ENCODE measurements at regions not wholly inside any gene's neighbourhood (a gene's known extent, or its start where the extent isn't known, plus 50 kb on each side); places are given as distances from the start of the nearest gene placed in this dataset.

GRCh38 chr3:187906416-187906815 is 161.1 kb upstream of the BCL6 start:
- DNase-seq: no peak

DNA sequence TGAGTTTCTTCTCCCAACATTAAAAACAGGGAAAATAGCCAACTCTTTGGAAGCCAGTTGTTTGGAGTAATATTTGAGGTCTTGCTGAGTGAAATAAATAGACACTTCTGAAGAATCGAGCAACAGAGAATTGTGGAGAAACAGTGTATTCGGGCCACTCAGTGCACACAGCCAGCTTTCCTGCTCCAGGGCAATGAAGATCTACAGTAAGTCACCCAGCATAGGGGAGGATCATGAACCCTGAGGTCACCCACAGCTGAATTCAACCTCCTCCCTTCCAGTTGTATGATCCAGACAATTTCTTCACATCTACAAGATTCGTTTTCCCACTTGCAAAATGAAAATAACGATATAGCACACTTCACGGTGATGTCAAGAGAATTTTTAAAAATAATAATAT is 161.7 kb upstream of the BCL6 start:
- no peak for DNase-seq

DNA sequence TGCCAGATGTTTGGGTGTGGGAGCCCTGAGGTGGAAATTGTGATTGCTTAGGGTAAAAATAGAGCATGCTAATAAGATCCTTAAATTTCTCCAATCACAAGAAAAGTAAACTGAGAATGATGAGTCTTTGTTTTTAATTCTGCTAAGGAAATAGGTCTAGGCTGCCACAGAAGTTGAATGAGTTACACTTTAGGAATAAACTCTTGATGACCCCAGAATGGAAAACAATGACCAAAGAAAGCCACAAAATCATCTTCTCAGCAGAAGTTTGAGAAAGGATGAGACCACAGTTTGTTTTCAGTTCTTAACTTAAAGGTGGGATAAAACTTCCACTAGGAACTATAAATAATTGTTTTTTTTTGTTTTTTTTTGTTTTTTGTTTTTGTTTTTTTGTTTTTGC is 164.6 kb upstream of the BCL6 start:
- no peak for DNase-seq

DNA sequence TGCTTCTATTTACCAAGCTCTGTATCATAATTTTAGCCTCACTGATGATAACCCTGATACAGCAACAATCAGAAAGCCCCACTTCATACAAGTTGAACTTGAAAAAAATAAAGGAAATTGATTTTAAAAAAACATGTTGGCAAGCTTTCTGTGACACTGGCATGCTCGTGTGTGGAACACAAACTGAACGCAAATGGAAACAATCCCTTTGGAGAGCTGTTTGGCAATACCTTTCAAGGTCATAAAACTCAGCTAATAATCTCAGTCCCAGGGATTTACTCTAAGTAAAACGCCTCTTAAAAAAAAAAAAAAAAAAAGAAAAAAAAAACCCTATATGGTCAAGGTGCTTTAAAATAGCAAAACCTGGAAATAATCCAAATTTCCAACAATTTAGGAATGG is 166.7 kb upstream of the BCL6 start:
- no peak for DNase-seq

GRCh38 chr3:187913617-187914033 is 168.4 kb upstream of the BCL6 start:
- no peak for DNase-seq

DNA sequence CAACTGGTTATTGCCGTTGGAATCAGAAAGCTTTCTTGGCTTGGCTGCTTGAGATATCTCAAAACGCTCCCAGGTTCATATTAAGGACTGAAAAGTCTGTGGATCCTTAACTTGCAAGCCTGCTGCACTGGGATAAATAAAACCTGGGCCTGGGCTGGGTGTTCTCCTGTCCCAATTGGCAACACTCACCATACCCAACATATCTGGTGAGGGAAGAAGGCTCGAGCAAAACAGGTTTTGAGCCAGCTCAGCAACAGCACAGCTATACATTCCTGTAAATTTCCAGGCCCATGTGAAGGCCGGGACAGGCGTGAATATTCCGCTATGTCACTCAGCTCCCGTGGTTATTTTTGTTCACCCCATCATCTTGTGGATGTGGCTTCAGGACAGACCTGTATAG is 169.0 kb upstream of the BCL6 start:
- no peak for DNase-seq

DNA sequence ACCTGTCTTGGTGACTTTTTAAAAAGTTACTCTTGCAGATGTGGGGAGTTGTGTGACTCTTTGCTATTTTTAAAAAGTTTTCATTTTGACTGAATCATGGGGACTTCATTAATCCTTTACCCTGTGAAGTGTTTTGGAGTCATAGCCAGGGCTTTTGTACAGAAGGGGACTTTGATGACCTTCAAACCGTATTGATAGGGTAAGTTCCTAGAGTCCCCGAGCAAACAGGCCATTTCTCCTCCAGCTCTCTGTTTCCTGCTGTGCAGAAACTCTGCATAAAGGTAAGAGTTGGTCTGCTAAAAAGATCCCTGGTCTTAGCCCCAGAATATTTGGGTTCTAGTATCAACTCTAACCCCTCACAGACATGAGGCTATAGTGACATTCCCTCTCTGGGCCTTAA is 170.8 kb upstream of the BCL6 start:
- DNase-seq: no peak

DNA sequence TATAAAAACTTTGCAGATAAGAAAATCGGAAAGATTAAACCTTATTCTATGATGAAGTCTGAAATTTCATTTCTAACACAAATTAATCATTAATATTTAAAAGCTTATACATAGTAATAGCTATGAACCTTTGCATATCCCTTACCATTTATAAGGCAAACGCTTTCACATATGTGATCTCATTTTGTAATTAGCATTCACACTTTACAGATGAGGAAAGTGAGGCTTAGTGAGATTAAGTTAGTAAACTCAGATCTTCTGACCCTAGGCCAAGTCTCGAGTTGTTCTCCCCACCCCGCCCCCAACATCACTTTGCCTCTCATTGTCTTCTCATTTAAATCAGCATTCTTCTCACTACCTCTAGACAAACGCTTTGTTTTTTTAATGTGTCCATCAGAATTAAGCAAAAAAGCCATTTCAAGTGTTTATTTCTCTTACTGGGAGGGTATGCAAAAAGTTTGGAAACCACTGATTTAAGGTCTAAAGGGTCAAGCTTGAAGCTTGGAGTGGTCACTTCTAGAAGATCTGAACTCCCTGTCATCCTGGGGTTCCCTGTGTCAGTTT is 172.9 kb upstream of the BCL6 start:
- no peak for DNase-seq

- no peak for DNase-seq
Observed at GRCh38 chr3:187919048-187919447, 173.8 kb upstream of the BCL6 start.

GRCh38 chr3:187919544-187919943 is 174.3 kb upstream of the BCL6 start:
- no peak for DNase-seq

DNA sequence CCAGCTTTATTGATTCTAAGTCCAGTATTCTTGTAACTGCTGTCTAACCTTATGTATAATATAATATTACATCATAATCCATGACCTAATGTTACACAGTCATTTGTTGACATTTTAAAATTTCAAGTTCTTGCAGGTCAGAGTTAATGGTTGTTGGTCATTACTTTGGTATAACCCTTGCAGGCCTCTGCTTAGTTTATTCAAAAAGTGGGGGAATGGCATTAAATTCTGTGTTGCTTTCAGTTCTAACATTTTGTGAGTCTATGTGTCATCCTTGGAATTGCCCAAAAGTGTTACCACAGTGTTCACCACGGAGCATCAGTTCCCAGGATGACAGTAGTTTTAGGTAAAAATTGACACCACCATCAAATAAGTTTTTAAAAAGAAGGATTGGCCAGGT is 174.8 kb upstream of the BCL6 start:
- DNase-seq: no peak

DNA sequence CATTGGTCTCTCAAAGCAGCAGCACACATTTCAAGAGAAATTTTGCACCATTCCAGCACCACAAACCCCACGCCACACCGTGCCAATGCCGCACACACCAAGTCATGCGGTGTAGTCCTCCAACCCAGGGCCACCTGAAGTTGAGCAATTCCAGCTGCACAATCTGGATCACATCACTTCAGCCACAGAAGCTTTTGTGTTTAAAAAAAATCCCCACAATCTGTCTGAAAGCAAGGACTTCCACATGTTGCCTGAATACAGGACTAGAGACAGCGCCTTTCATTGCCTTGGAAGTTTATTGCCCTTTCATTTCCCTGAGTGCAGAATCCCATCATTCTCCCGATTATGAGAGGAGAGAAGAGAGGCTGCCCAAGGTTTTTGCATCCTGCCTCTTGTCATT is 175.6 kb upstream of the BCL6 start:
- DNase-seq: no peak

GRCh38 chr3:187921391-187922074 is 176.3 kb upstream of the BCL6 start:
- no peak for DNase-seq

GRCh38 chr3:187922704-187923416 is 177.6 kb upstream of the BCL6 start:
- DNase-seq: no peak

DNA sequence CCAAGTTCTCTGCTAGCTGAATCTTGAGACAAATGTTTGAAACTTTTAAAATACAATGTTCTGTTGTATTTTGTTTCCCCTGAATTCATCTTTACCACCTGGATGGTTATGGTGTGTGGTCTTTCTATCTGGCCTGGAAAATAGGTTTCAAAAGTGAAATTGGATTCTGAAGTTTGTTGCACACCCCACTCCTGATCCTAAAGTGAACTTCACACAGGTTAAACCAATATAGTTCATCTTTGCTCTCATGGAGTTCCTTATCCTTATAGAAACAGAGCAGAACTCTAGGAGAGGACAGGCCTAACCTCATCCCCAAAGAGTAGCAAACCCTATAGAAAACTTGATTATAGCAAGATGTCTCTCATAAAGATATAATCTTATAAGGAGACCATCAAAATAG is 179.4 kb upstream of the BCL6 start:
- DNase-seq: no peak

DNA sequence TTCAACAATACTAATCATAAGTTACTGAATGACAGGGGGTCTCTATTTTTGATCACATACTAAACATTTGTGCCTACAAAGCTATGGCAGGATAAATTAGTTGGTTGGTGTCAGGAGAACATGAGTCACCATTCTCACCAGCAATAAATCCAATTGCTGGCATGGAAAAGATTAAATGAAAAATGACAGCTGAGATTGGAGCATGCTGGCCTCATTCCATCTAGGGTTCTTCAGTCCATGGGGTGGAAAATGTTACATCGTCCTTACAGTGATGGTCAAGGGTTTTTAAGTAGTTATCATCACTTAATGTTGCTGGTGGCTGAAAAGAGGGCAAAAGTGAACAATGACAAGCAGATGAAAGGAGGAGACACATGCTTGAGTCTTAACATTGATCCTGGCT is 180.1 kb upstream of the BCL6 start:
- DNase-seq: no peak

DNA sequence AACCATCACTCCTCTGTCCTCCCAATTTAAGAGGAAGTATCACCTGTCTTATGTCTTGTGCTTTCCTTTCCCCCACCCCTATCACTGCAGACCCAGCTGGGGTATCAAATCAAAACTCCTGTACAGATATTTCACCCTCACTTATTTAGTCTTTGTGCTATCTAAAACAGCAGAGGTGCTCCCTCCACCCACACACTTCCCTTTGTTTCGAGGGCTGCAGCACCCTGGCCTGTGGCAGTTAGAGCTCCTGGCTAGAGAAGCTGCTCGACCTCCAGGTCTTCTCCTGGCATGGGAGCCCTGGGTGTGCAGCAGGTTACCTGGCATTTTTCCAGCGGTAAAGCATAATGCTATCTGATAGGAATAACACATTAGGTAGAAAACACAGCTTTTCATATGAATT is 181.4 kb upstream of the BCL6 start:
- DNase-seq: no peak

- DNase-seq: no peak
Observed at GRCh38 chr3:187927565-187927964, 182.3 kb upstream of the BCL6 start.

- no peak for DNase-seq
Observed at GRCh38 chr3:187929112-187929816, 184.0 kb upstream of the BCL6 start.

GRCh38 chr3:187930021-187930420 is 184.8 kb upstream of the BCL6 start:
- DNase-seq: no peak

GRCh38 chr3:187931101-187931500 is 185.8 kb upstream of the BCL6 start:
- no peak for DNase-seq

GRCh38 chr3:187931770-187932278 is 186.6 kb upstream of the BCL6 start:
- DNase-seq: no peak

GRCh38 chr3:187932530-187932929 is 187.3 kb upstream of the BCL6 start:
- DNase-seq: no peak

Measured in SHP77 (cell line).